ENCODE measurements at regions not wholly inside any gene's neighbourhood (a gene's known extent, or its start where the extent isn't known, plus 50 kb on each side); places are given as distances from the start of the nearest gene placed in this dataset.

DNA sequence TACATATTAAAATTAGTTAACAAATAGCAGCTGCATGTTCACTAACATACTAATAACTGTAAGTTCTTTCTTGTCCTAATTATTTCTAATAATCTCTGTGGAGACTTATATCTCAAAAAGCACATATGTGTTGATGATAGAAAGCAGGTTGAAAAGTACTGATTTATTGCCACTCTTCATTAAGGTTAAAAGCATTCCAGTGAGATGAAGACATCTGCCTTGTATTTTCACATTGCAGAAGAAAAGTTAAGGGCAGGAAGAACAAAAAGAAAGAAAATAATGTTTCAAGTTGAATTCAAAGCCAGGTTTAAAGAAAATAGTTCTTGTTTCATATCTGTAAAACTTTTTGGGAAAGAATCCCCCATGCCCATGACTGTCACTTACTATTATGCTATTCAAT lies 429.9 kb downstream of the MTX2 start:
- TF ChIP-seq, protein P1, sequence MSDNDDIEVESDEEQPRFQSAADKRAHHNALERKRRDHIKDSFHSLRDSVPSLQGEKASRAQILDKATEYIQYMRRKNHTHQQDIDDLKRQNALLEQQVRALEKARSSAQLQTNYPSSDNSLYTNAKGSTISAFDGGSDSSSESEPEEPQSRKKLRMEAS (IDR thresholded peaks at IDR 0.05), result no peak
- no peak for TF ChIP-seq RAD21 (IDR thresholded peaks at IDR 0.05; ENCODE audit: low read depth)
- no peak for TF ChIP-seq EP300 (IDR thresholded peaks at IDR 0.05; ENCODE audit: borderline replicate concordance)
- TF ChIP-seq, protein P2, sequence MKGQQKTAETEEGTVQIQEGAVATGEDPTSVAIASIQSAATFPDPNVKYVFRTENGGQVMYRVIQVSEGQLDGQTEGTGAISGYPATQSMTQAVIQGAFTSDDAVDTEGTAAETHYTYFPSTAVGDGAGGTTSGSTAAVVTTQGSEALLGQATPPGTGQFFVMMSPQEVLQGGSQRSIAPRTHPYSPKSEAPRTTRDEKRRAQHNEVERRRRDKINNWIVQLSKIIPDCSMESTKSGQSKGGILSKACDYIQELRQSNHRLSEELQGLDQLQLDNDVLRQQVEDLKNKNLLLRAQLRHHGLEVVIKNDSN (IDR thresholded peaks at IDR 0.05), result no peak
- TF ChIP-seq, protein P3, sequence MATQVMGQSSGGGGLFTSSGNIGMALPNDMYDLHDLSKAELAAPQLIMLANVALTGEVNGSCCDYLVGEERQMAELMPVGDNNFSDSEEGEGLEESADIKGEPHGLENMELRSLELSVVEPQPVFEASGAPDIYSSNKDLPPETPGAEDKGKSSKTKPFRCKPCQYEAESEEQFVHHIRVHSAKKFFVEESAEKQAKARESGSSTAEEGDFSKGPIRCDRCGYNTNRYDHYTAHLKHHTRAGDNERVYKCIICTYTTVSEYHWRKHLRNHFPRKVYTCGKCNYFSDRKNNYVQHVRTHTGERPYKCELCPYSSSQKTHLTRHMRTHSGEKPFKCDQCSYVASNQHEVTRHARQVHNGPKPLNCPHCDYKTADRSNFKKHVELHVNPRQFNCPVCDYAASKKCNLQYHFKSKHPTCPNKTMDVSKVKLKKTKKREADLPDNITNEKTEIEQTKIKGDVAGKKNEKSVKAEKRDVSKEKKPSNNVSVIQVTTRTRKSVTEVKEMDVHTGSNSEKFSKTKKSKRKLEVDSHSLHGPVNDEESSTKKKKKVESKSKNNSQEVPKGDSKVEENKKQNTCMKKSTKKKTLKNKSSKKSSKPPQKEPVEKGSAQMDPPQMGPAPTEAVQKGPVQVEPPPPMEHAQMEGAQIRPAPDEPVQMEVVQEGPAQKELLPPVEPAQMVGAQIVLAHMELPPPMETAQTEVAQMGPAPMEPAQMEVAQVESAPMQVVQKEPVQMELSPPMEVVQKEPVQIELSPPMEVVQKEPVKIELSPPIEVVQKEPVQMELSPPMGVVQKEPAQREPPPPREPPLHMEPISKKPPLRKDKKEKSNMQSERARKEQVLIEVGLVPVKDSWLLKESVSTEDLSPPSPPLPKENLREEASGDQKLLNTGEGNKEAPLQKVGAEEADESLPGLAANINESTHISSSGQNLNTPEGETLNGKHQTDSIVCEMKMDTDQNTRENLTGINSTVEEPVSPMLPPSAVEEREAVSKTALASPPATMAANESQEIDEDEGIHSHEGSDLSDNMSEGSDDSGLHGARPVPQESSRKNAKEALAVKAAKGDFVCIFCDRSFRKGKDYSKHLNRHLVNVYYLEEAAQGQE (IDR thresholded peaks at IDR 0.05; ENCODE audit: low read depth), result no peak
- TF ChIP-seq TAF1 (IDR thresholded peaks at IDR 0.05; ENCODE audit: low read depth), result no peak
- no peak for TF ChIP-seq TCF12 (IDR thresholded peaks at IDR 0.05; ENCODE audit: low read depth)
- no peak for TF ChIP-seq CREB1 (IDR thresholded peaks at IDR 0.05; ENCODE audit: low read depth)
- TF ChIP-seq EGR1 (IDR thresholded peaks at IDR 0.05), result no peak
- TF ChIP-seq TEAD4 (IDR thresholded peaks at IDR 0.05), result no peak
